GM12874 (cell line): ENCODE measurements at regions not wholly inside any gene's neighbourhood (a gene's known extent, or its start where the extent isn't known, plus 50 kb on each side); places are given as distances from the start of the nearest gene placed in this dataset.

ENCODE experiments used
- TF ChIP-seq, protein P1 (sequence below): IDR thresholded peaks from 2 replicates; pipeline ENCODE4 v1.5.1; 2011; ENCODE audit warnings: low read depth, mild to moderate bottlenecking, control low read depth, low read length, moderate library complexity; ENCODE audit not compliant: insufficient read depth

- TF ChIP-seq, protein P1, sequence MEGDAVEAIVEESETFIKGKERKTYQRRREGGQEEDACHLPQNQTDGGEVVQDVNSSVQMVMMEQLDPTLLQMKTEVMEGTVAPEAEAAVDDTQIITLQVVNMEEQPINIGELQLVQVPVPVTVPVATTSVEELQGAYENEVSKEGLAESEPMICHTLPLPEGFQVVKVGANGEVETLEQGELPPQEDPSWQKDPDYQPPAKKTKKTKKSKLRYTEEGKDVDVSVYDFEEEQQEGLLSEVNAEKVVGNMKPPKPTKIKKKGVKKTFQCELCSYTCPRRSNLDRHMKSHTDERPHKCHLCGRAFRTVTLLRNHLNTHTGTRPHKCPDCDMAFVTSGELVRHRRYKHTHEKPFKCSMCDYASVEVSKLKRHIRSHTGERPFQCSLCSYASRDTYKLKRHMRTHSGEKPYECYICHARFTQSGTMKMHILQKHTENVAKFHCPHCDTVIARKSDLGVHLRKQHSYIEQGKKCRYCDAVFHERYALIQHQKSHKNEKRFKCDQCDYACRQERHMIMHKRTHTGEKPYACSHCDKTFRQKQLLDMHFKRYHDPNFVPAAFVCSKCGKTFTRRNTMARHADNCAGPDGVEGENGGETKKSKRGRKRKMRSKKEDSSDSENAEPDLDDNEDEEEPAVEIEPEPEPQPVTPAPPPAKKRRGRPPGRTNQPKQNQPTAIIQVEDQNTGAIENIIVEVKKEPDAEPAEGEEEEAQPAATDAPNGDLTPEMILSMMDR, result no peak
Measured at GRCh38 chr10:2469802-2470201, 597.5 kb upstream of the PFKP start.

DNA sequence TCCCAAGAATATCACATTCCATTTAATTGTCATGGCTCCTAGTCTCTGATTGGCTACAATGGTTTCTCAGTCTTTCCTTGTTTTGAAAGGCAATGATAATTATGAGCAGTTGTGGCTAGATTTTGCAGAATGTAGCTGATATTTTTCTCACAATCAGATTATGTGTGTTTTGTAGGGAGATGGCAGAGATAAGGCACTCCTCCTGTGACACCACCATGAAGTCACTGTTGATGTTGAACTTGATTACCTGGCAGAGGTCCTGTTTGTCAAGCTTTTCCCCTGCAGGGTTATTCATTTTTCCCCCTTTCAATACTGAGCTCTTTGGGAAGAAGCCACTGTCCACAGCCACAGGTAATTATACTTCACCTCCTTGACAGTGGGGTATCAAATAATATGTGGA lies 602.9 kb upstream of the PFKP start:
- TF ChIP-seq, protein P1, result no peak

DNA sequence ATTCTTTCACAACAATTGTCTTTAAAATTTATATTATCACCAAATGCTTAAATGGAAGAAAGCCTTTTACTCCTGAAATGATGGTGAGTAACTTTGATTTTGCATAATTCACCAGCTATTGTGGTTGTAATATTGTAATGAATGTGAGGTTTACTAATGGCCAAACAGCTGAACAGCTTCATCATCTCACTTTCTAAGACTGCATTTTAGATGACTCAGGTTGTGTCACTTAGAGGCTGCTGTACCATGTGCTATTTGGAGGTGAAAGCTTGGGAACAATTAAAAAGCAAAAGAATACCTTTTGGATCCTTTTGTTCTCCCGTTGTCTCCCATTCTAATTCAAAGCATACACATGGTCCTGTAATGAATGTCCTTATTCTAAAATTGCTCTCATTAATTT lies 604.0 kb upstream of the PFKP start:
- TF ChIP-seq, protein P1, result no peak

DNA sequence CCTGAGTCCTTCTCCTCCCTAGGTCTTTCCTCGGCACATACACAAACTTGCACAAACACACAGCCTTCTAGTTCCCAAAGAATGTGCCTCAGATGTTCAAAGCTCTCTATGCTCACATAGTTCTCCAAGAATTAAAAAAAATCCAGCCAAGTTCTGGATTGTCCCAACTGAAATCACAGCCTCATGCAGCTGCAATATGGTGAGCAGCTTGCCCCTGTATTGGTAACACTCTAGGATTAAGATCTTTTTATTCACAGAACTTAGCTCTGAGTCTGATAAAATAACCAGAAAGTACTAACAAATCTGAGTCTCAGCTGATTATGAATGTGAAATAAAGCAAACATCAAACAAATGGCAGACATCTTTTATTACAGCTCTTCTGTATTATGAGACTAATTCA lies 604.8 kb upstream of the PFKP start:
- TF ChIP-seq, protein P1, result no peak

DNA sequence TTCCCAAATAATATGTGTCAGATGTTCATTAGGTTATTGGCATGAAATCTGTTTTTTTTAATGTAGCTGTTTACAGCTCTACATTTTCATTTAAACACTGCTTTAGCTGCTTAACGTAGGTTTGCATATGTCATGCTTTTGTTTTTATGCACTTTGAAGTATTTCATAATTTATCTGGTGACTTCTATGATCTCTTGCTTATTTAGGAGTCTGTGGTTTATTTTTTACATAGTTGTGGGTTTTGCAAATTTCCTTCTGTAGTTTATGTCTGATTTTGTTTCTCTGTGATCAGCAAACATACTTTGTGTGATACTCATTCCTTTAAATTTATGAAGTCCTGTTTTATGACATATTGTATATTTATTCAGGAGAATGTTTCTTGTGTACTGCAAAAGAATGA lies 606.5 kb upstream of the PFKP start:
- TF ChIP-seq, protein P1, result no peak

GRCh38 chr10:2459713-2460112 lies 607.6 kb upstream of the PFKP start:
- TF ChIP-seq, protein P1, result no peak

- TF ChIP-seq, protein P1, result no peak
Measured at GRCh38 chr10:2456834-2457233, 610.5 kb upstream of the PFKP start.

DNA sequence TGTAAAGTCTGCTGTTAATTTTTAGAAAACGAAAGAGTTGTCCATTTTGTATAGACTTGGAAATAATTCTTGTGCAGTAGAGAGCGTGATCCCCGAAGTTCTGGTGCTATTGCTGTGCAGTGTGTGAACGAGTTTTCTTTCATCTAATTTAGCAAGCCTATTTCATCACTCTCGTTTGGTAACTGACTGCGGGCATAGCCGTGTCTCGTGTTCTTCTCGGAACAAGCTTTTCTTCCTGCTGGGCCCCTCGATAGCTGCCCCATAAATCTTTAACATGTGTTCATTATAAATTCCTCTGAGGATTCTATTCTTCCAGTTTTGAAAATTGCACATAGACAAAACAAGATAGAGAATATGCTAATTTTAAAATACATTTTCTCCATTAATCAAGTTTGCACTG lies 622.0 kb upstream of the PFKP start:
- TF ChIP-seq, protein P1, result no peak
